Peyer's patch (tissue), 4 donors: ENCODE measurements at regions not wholly inside any gene's neighbourhood (a gene's known extent, or its start where the extent isn't known, plus 50 kb on each side); places are given as distances from the start of the nearest gene placed in this dataset.
"Not testable (repeated sequence)": the region's sequence is repeated elsewhere in the genome, so short reads cannot be mapped to it uniquely, and the experiment has no call there.

ENCODE experiments used
- DNase-seq, 3 donors: peaks; one replicate each; pipeline ENCODE4 v3.0.0-alpha.2; 2017 to 2019
- H3K27ac ChIP-seq, 4 donors: fragments of 200-600 bp; sonication (generic); one replicate each; pipeline ENCODE4 v1.5.1; 2016 to 2019
- H3K27me3 ChIP-seq, 2 donors: fragments of 200-600 bp; sonication (generic); one replicate each; pipeline ENCODE4 v1.5.1; 2019
- H3K36me3 ChIP-seq, 3 donors: fragments of 200-600 bp; sonication (generic); one replicate each; pipeline ENCODE4 v1.5.1; 2016 to 2019
- H3K4me1 ChIP-seq, 4 donors: fragments of 200-600 bp; sonication (generic); one replicate each; pipeline ENCODE4 v1.5.1; 2016 to 2019
- H3K4me3 ChIP-seq, 4 donors: fragments of 200-600 bp; sonication (generic); 1 replicate in 3 of 4; 2 replicates in 1 of 4; pipeline ENCODE4 v1.5.1; 2016 to 2019; ENCODE audit warnings: mild to moderate bottlenecking in 1 of 4
- H3K9me3 ChIP-seq, 4 donors: fragments of 200-600 bp; sonication (generic); one replicate each; pipeline ENCODE4 v1.5.1; 2016 to 2019; ENCODE audit warnings: mild to moderate bottlenecking in 1 of 4
- CTCF ChIP-seq, 6 experiments: fragments of 450-650 bp in 4 of 6; fragments of 200-600 bp in 2 of 6; sonication (generic) in 1 of 6; IDR thresholded peaks; one replicate each; pipeline ENCODE4 v1.5.1; 2017 to 2019; ENCODE audit warnings: antibody characterized with exemption in 6 of 6, mild to moderate bottlenecking in 3 of 6, moderate library complexity in 1 of 6
- POLR2A ChIP-seq, 2 donors: fragments of 450-650 bp; IDR thresholded peaks; one replicate each; pipeline ENCODE4 v1.5.1; 2017; ENCODE audit warnings: antibody characterized with exemption in 2 of 2, mild to moderate bottlenecking in 2 of 2, moderate library complexity in 2 of 2

GRCh38 chr11:36741515-36741914 is 143.5 kb upstream of the RAG2 start:
- H3K9me3 ChIP-seq = no peaks in the 10 kb centered on the region
- H3K27ac ChIP-seq = no peak overlapping the region
- H3K27me3 ChIP-seq = no peaks in the 10 kb centered on the region
- TF ChIP-seq POLR2A (IDR thresholded peaks at IDR 0.05) (no peak), CTCF (IDR thresholded peaks at IDR 0.05) (no peak)
- H3K36me3 ChIP-seq = no peaks in the 10 kb centered on the region
- H3K4me1 ChIP-seq = no peaks in the 10 kb centered on the region
- DNase-seq = no peak
- no peak overlapping the region for H3K4me3 ChIP-seq

GRCh38 chr11:36738292-36738861 is 140.3 kb upstream of the RAG2 start:
- Histone ChIP-seq H3K27me3 (no peaks in the 10 kb centered on the region), H3K36me3 (no peaks in the 10 kb centered on the region), H3K4me3 (no peak overlapping the region), H3K27ac (no peak overlapping the region), H3K9me3 (no peaks in the 10 kb centered on the region), H3K4me1 (no peaks in the 10 kb centered on the region)
- no peak for DNase-seq
- TF ChIP-seq CTCF (IDR thresholded peaks at IDR 0.05) (no peak), POLR2A (IDR thresholded peaks at IDR 0.05) (no peak)

GRCh38 chr11:36736103-36736502 is 138.1 kb upstream of the RAG2 start:
- Histone ChIP-seq H3K27ac (no peak overlapping the region), H3K4me1 (no peaks in the 10 kb centered on the region), H3K27me3 (no peaks in the 10 kb centered on the region), H3K4me3 (no peak overlapping the region), H3K36me3 (no peaks in the 10 kb centered on the region), H3K9me3 (no peaks in the 10 kb centered on the region)
- TF ChIP-seq POLR2A (IDR thresholded peaks at IDR 0.05) (no peak), CTCF (IDR thresholded peaks at IDR 0.05) (no peak)
- DNase-seq = no peak

GRCh38 chr11:36733721-36734120 is 135.7 kb upstream of the RAG2 start:
- not testable (repeated sequence) for H3K4me1 ChIP-seq

GRCh38 chr11:36730761-36731160 is 132.7 kb upstream of the RAG2 start:
- H3K36me3 ChIP-seq = no peaks in the 10 kb centered on the region
- H3K27ac ChIP-seq = no peak overlapping the region

More at GRCh38 chr11:36733721-36734120, 135.7 kb upstream of the RAG2 start:
- not testable (repeated sequence) for H3K4me3 ChIP-seq, H3K27me3 ChIP-seq, H3K27ac ChIP-seq, H3K9me3 ChIP-seq, H3K36me3 ChIP-seq, DNase-seq

GRCh38 chr11:36729825-36730224 is 131.8 kb upstream of the RAG2 start:
- Histone ChIP-seq H3K27ac (no peak overlapping the region), H3K4me3 (no peak overlapping the region), H3K27me3 (no peaks in the 10 kb centered on the region), H3K9me3 (no peaks in the 10 kb centered on the region), H3K36me3 (no peaks in the 10 kb centered on the region), H3K4me1 (no peaks in the 10 kb centered on the region)
- no peak for TF ChIP-seq POLR2A (IDR thresholded peaks at IDR 0.05)
- TF ChIP-seq CTCF (IDR thresholded peaks at IDR 0.05) = no peak
- DNase-seq = no peak

More at GRCh38 chr11:36730761-36731160, 132.7 kb upstream of the RAG2 start:
- Histone ChIP-seq H3K27me3 (no peaks in the 10 kb centered on the region), H3K4me1 (no peaks in the 10 kb centered on the region), H3K4me3 (no peak overlapping the region), H3K9me3 (no peaks in the 10 kb centered on the region)
- DNase-seq = no peak
- TF ChIP-seq CTCF (IDR thresholded peaks at IDR 0.05) = no peak
